ENCODE measurements at regions not wholly inside any gene's neighbourhood (a gene's known extent, or its start where the extent isn't known, plus 50 kb on each side); places are given as distances from the start of the nearest gene placed in this dataset.

GRCh38 chr11:104256525-104256924 is 92.6 kb upstream of the PDGFD start:
- no peaks in the 10 kb centered on the region for H3K36me3 Mint-ChIP-seq (ENCODE audit: low read depth)
- ChIA-PET POLR2A (no interaction called here), CTCF (no interaction called here)
- no peak overlapping the region for H3K4me3 Mint-ChIP-seq
- H3K27ac Mint-ChIP-seq = no peak overlapping the region
- no peaks in the 10 kb centered on the region for H3K9me3 Mint-ChIP-seq
- DNase-seq = no peak
- H3K4me1 Mint-ChIP-seq = no peaks in the 10 kb centered on the region
- H3K27me3 Mint-ChIP-seq = no peaks in the 10 kb centered on the region

- Mint-ChIP-seq H3K27me3 (no peaks in the 10 kb centered on the region), H3K36me3 (ENCODE audit: low read depth) (no peaks in the 10 kb centered on the region), H3K4me1 (no peaks in the 10 kb centered on the region), H3K4me3 (no peak overlapping the region), H3K9me3 (no peaks in the 10 kb centered on the region), H3K27ac (no peak overlapping the region)
- peak; percentile 36 for DNase-seq
- ChIA-PET POLR2A (no interaction called here), CTCF (no interaction called here)
These were observed 90.4 kb upstream of the PDGFD start for GRCh38 chr11:104254347-104254746.

GRCh38 chr11:104246590-104246989 is 82.6 kb upstream of the PDGFD start:
- H3K9me3 Mint-ChIP-seq = no peaks in the 10 kb centered on the region
- DNase-seq = no peak
- H3K27me3 Mint-ChIP-seq = no peaks in the 10 kb centered on the region
- H3K36me3 Mint-ChIP-seq (ENCODE audit: low read depth) = no peaks in the 10 kb centered on the region
- no peak overlapping the region for H3K4me3 Mint-ChIP-seq
- no peak overlapping the region for H3K27ac Mint-ChIP-seq
- ChIA-PET POLR2A (no interaction called here), CTCF (no interaction called here)
- no peaks in the 10 kb centered on the region for H3K4me1 Mint-ChIP-seq

- Mint-ChIP-seq H3K27me3 (no peaks in the 10 kb centered on the region), H3K27ac (no peak overlapping the region), H3K4me3 (no peak overlapping the region), H3K9me3 (no peaks in the 10 kb centered on the region), H3K36me3 (ENCODE audit: low read depth) (no peaks in the 10 kb centered on the region), H3K4me1 (no peaks in the 10 kb centered on the region)
- ChIA-PET POLR2A (no interaction called here), CTCF (no interaction called here)
- DNase-seq = no peak
These were observed 75.0 kb upstream of the PDGFD start for GRCh38 chr11:104238916-104239315.

GRCh38 chr11:104225047-104225446 is 61.1 kb upstream of the PDGFD start:
- Mint-ChIP-seq H3K36me3 (ENCODE audit: low read depth) (no peaks in the 10 kb centered on the region), H3K4me1 (no peaks in the 10 kb centered on the region)
- POLR2A ChIA-PET = no interaction called here

GRCh38 chr11:104222464-104222863 is 58.5 kb upstream of the PDGFD start:
- ChIA-PET CTCF (no interaction called here), POLR2A (no interaction called here)
- Mint-ChIP-seq H3K27me3 (no peaks in the 10 kb centered on the region), H3K4me1 (no peaks in the 10 kb centered on the region), H3K36me3 (ENCODE audit: low read depth) (no peaks in the 10 kb centered on the region), H3K4me3 (no peak overlapping the region), H3K27ac (no peak overlapping the region), H3K9me3 (no peaks in the 10 kb centered on the region)
- DNase-seq = no peak

More at GRCh38 chr11:104225047-104225446, 61.1 kb upstream of the PDGFD start:
- H3K4me3 Mint-ChIP-seq = no peak overlapping the region
- CTCF ChIA-PET = no interaction called here
- no peaks in the 10 kb centered on the region for H3K9me3 Mint-ChIP-seq
- no peak overlapping the region for H3K27ac Mint-ChIP-seq
- H3K27me3 Mint-ChIP-seq = no peaks in the 10 kb centered on the region
- DNase-seq = no peak

- H3K9me3 Mint-ChIP-seq = no peaks in the 10 kb centered on the region
- no peaks in the 10 kb centered on the region for H3K4me1 Mint-ChIP-seq
- no peak overlapping the region for H3K27ac Mint-ChIP-seq
- no peak overlapping the region for H3K4me3 Mint-ChIP-seq
- ChIA-PET CTCF (no interaction called here), POLR2A (no interaction called here)
- H3K27me3 Mint-ChIP-seq = no peaks in the 10 kb centered on the region
- no peaks in the 10 kb centered on the region for H3K36me3 Mint-ChIP-seq (ENCODE audit: low read depth)
- no peak for DNase-seq
These were observed 57.5 kb upstream of the PDGFD start for GRCh38 chr11:104221455-104221854.

GRCh38 chr11:104219096-104219495 is 55.1 kb upstream of the PDGFD start:
- ChIA-PET CTCF (no interaction called here), POLR2A (no interaction called here)
- Mint-ChIP-seq H3K4me1 (no peaks in the 10 kb centered on the region), H3K36me3 (ENCODE audit: low read depth) (no peaks in the 10 kb centered on the region), H3K9me3 (peaks cover 2% of the 10 kb centered on the region), H3K27ac (no peak overlapping the region), H3K27me3 (no peaks in the 10 kb centered on the region), H3K4me3 (no peak overlapping the region)
- no peak for DNase-seq

GRCh38 chr11:104214517-104214916 is 50.6 kb upstream of the PDGFD start:
- no peak for DNase-seq
- Mint-ChIP-seq H3K9me3 (peaks cover 4% of the 10 kb centered on the region), H3K27me3 (no peaks in the 10 kb centered on the region), H3K4me1 (no peaks in the 10 kb centered on the region), H3K27ac (no peak overlapping the region), H3K36me3 (ENCODE audit: low read depth) (no peaks in the 10 kb centered on the region), H3K4me3 (no peak overlapping the region)
- POLR2A ChIA-PET = no interaction called here
- CTCF ChIA-PET = no interaction called here
